ENCODE measurements at regions not wholly inside any gene's neighbourhood (a gene's known extent, or its start where the extent isn't known, plus 50 kb on each side); places are given as distances from the start of the nearest gene placed in this dataset.

GRCh38 chr10:33057620-33058019, 99.6 kb upstream of the ITGB1 start:
- Histone ChIP-seq H3K4me3 (no peak overlapping the region), H3K9me3 (no peaks in the 10 kb centered on the region), H3K36me3 (no peaks in the 10 kb centered on the region), H3K4me1 (no peaks in the 10 kb centered on the region), H3K27me3 (no peaks in the 10 kb centered on the region), H3K27ac (no peak overlapping the region)
- intact Hi-C loops (cut with DNase I; ENCODE audit: low total_unique reads), result no loop called here
- whole genome bisulfite sequencing, 5 donors, result 84 to 95% (median 92%) methylated on average over 11 to 12 of the region's 12 CpGs
- no peak for TF ChIP-seq POLR2A (IDR thresholded peaks at IDR 0.05)
- no peak for TF ChIP-seq POLR2AphosphoS5 (IDR thresholded peaks at IDR 0.05)
- no peak for TF ChIP-seq EP300 (IDR thresholded peaks at IDR 0.05)
- TF ChIP-seq CTCF (IDR thresholded peaks at IDR 0.05), result no peak
- no peak for DNase-seq

- WGBS, 5 donors, result 61 to 77% (median 76%) methylated on average over 4 of the region's 4 CpGs
- no peak overlapping the region for H3K4me3 ChIP-seq
- H3K9me3 ChIP-seq, result no peaks in the 10 kb centered on the region
- H3K4me1 ChIP-seq, result no peaks in the 10 kb centered on the region
- TF ChIP-seq EP300 (IDR thresholded peaks at IDR 0.05) (no peak), POLR2A (IDR thresholded peaks at IDR 0.05) (no peak), CTCF (IDR thresholded peaks at IDR 0.05) (no peak), POLR2AphosphoS5 (IDR thresholded peaks at IDR 0.05) (no peak)
- no peak overlapping the region for H3K27ac ChIP-seq
- no peak for DNase-seq
- no peaks in the 10 kb centered on the region for H3K36me3 ChIP-seq
- no peaks in the 10 kb centered on the region for H3K27me3 ChIP-seq
- intact Hi-C loops (cut with DNase I; ENCODE audit: low total_unique reads), result no loop called here
These were observed 99.0 kb upstream of the ITGB1 start for GRCh38 chr10:33056828-33057596.

GRCh38 chr10:33055625-33056024, 97.6 kb upstream of the ITGB1 start:
- no peak overlapping the region for H3K4me3 ChIP-seq
- DNase-seq, result no peak
- H3K4me1 ChIP-seq, result no peaks in the 10 kb centered on the region
- no peaks in the 10 kb centered on the region for H3K9me3 ChIP-seq
- intact Hi-C loops (cut with DNase I; ENCODE audit: low total_unique reads), result no loop called here
- H3K27ac ChIP-seq, result no peak overlapping the region
- no peaks in the 10 kb centered on the region for H3K27me3 ChIP-seq
- H3K36me3 ChIP-seq, result no peaks in the 10 kb centered on the region
- TF ChIP-seq POLR2A (IDR thresholded peaks at IDR 0.05), result no peak
- no peak for TF ChIP-seq EP300 (IDR thresholded peaks at IDR 0.05)
- TF ChIP-seq CTCF (IDR thresholded peaks at IDR 0.05), result no peak
- TF ChIP-seq POLR2AphosphoS5 (IDR thresholded peaks at IDR 0.05), result no peak

GRCh38 chr10:33052915-33053810, 95.1 kb upstream of the ITGB1 start:
- no peak overlapping the region for H3K4me3 ChIP-seq
- 64 to 74% (median 67%) methylated on average over 9 of the region's 9 CpGs for WGBS, 5 donors
- TF ChIP-seq POLR2A (IDR thresholded peaks at IDR 0.05) (no peak), POLR2AphosphoS5 (IDR thresholded peaks at IDR 0.05) (no peak), CTCF (IDR thresholded peaks at IDR 0.05) (no peak), EP300 (IDR thresholded peaks at IDR 0.05) (no peak)
- no peaks in the 10 kb centered on the region for H3K9me3 ChIP-seq
- DNase-seq, result no peak
- intact Hi-C loops (cut with DNase I; ENCODE audit: low total_unique reads), result no loop called here
- no peaks in the 10 kb centered on the region for H3K36me3 ChIP-seq
- H3K27me3 ChIP-seq, result no peaks in the 10 kb centered on the region
- no peaks in the 10 kb centered on the region for H3K4me1 ChIP-seq
- no peak overlapping the region for H3K27ac ChIP-seq
